Activated CD8-positive, alpha-beta memory T cell treated with anti-CD3 and anti-CD28 coated beads, Interleukin-2, amount 50 U/mL, for 1 hour (primary cell): ENCODE measurements at regions not wholly inside any gene's neighbourhood (a gene's known extent, or its start where the extent isn't known, plus 50 kb on each side); places are given as distances from the start of the nearest gene placed in this dataset.

Source experiments
- DNase-seq: peaks from one replicate; pipeline ENCODE4 v3.0.0-alpha.2; 2020; ENCODE audit errors: extremely low read depth

- DNase-seq, result no peak
Measured at GRCh38 chr17:77854083-77854758, 104.3 kb upstream of the TNRC6C start.

GRCh38 chr17:77854759-77855745, 103.5 kb upstream of the TNRC6C start:
- DNase-seq, result no peak

- no peak for DNase-seq
Measured at GRCh38 chr17:77856551-77857305, 101.8 kb upstream of the TNRC6C start.

- no peak for DNase-seq
Measured at GRCh38 chr17:77857306-77857555, 101.3 kb upstream of the TNRC6C start.

GRCh38 chr17:77857613-77858012, 100.9 kb upstream of the TNRC6C start:
- DNase-seq, result no peak

GRCh38 chr17:77858291-77859034, 100.0 kb upstream of the TNRC6C start:
- no peak for DNase-seq

GRCh38 chr17:77859035-77859810, 99.3 kb upstream of the TNRC6C start:
- no peak for DNase-seq

GRCh38 chr17:77861133-77861695, 97.3 kb upstream of the TNRC6C start:
- no peak for DNase-seq

- DNase-seq, result no peak
Measured at GRCh38 chr17:77861981-77862645, 96.4 kb upstream of the TNRC6C start.

GRCh38 chr17:77862890-77863813, 95.4 kb upstream of the TNRC6C start:
- DNase-seq, result no peak

- no peak for DNase-seq
Measured at GRCh38 chr17:77863814-77864161, 94.7 kb upstream of the TNRC6C start.

- no peak for DNase-seq
Measured at GRCh38 chr17:77864234-77865111, 94.0 kb upstream of the TNRC6C start.

GRCh38 chr17:77865112-77865611, 93.3 kb upstream of the TNRC6C start:
- DNase-seq, result no peak

GRCh38 chr17:77865716-77866115, 92.8 kb upstream of the TNRC6C start:
- DNase-seq, result no peak

- DNase-seq, result no peak
Measured at GRCh38 chr17:77867308-77867781, 91.2 kb upstream of the TNRC6C start.

- DNase-seq, result no peak
Measured at GRCh38 chr17:77867976-77868713, 90.4 kb upstream of the TNRC6C start.

GRCh38 chr17:77869041-77869599, 89.4 kb upstream of the TNRC6C start:
- no peak for DNase-seq
